ENCODE measurements at regions not wholly inside any gene's neighbourhood (a gene's known extent, or its start where the extent isn't known, plus 50 kb on each side); places are given as distances from the start of the nearest gene placed in this dataset.

GRCh38 chr18:43471873-43472272 is 194.6 kb upstream of the SYT4 start:
- TF ChIP-seq TAF1 (IDR thresholded peaks at IDR 0.05; ENCODE audit: borderline replicate concordance, insufficient read depth, low read length) (no peak), FOXP2 (optimal IDR thresholded peaks at IDR 0.05; ENCODE audit: borderline replicate concordance, extremely low read depth, extremely low read length, insufficient read depth) (no peak), REST (IDR thresholded peaks at IDR 0.05; ENCODE audit: insufficient read depth in 1 of 2, low read depth in 2 of 2, low read length in 2 of 2) (no peak), POLR2AphosphoS5 (IDR thresholded peaks at IDR 0.05; ENCODE audit: low read depth, low read length) (no peak), SIN3A (IDR thresholded peaks at IDR 0.05; ENCODE audit: borderline replicate concordance, insufficient read depth, low read length) (no peak)

GRCh38 chr18:43481069-43481468 is 203.8 kb upstream of the SYT4 start:
- no peak for TF ChIP-seq REST (IDR thresholded peaks at IDR 0.05; ENCODE audit: insufficient read depth in 1 of 2, low read depth in 2 of 2, low read length in 2 of 2)
- TF ChIP-seq FOXP2 (optimal IDR thresholded peaks at IDR 0.05; ENCODE audit: borderline replicate concordance, extremely low read depth, extremely low read length, insufficient read depth) = no peak
- no peak for TF ChIP-seq TAF1 (IDR thresholded peaks at IDR 0.05; ENCODE audit: borderline replicate concordance, insufficient read depth, low read length)
- TF ChIP-seq SIN3A (IDR thresholded peaks at IDR 0.05; ENCODE audit: borderline replicate concordance, insufficient read depth, low read length) = no peak
- TF ChIP-seq POLR2AphosphoS5 (IDR thresholded peaks at IDR 0.05; ENCODE audit: low read depth, low read length) = no peak

GRCh38 chr18:43482136-43482535 is 204.8 kb upstream of the SYT4 start:
- TF ChIP-seq REST (IDR thresholded peaks at IDR 0.05; ENCODE audit: insufficient read depth in 1 of 2, low read depth in 2 of 2, low read length in 2 of 2) (no peak), POLR2AphosphoS5 (IDR thresholded peaks at IDR 0.05; ENCODE audit: low read depth, low read length) (no peak), TAF1 (IDR thresholded peaks at IDR 0.05; ENCODE audit: borderline replicate concordance, insufficient read depth, low read length) (no peak), FOXP2 (optimal IDR thresholded peaks at IDR 0.05; ENCODE audit: borderline replicate concordance, extremely low read depth, extremely low read length, insufficient read depth) (no peak), SIN3A (IDR thresholded peaks at IDR 0.05; ENCODE audit: borderline replicate concordance, insufficient read depth, low read length) (no peak)

- no peak for TF ChIP-seq REST (IDR thresholded peaks at IDR 0.05; ENCODE audit: insufficient read depth in 1 of 2, low read depth in 2 of 2, low read length in 2 of 2)
Observed at GRCh38 chr18:43482600-43482999, 205.3 kb upstream of the SYT4 start.

- TF ChIP-seq TAF1 (IDR thresholded peaks at IDR 0.05; ENCODE audit: borderline replicate concordance, insufficient read depth, low read length) (no peak), SIN3A (IDR thresholded peaks at IDR 0.05; ENCODE audit: borderline replicate concordance, insufficient read depth, low read length) (no peak), REST (IDR thresholded peaks at IDR 0.05; ENCODE audit: insufficient read depth in 1 of 2, low read depth in 2 of 2, low read length in 2 of 2) (no peak), FOXP2 (optimal IDR thresholded peaks at IDR 0.05; ENCODE audit: borderline replicate concordance, extremely low read depth, extremely low read length, insufficient read depth) (no peak), POLR2AphosphoS5 (IDR thresholded peaks at IDR 0.05; ENCODE audit: low read depth, low read length) (no peak)
Observed at GRCh38 chr18:43484710-43485109, 207.4 kb upstream of the SYT4 start.

All from PFSK-1 (cell line).